ENCODE measurements at regions not wholly inside any gene's neighbourhood (a gene's known extent, or its start where the extent isn't known, plus 50 kb on each side); places are given as distances from the start of the nearest gene placed in this dataset.

DNA sequence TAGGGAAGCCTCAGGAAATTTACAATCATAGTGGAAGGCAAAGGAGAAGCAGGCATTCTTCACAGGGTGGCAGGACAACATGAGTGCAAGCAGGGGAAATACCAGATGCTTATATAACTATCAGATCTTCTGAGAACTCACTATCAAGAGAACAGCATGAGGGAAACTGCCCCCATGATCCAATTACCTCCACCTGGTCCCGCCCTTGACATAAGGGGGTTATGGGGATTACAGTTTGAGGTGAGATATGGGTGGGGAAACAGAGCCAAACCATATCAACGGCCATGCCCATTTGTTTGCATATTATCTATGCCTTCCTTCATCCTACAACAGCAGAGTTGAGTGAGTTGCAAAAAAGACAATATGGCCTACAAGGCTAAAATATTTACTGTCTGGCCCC lies 140.2 kb upstream of the CCDC196 start:
- Mint-ChIP-seq H3K27ac (no peak overlapping the region), H3K36me3 (peaks cover 6 to 18% of the 10 kb centered on the region in 2 donors)

DNA sequence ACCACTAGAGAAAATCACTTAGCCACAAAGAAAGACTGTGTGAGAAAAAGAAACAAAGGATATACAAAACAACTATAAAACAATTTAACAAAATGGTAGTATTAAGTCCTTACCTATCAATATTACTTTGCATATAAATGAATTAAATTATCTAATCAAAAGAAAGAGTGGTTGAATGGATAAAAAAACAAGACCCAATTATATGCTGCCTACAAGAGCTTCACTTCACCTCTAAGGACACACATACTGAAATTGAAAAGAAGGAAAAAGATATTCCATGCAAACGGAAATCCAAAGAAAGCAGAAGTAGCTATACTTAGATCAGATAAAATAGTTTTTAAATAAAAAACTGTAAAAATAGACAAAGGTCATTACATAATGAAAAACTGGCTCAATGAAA lies 134.9 kb upstream of the CCDC196 start:
- ATAC-seq (no peak), DNase-seq (ENCODE audit: low spot score in 2 of 2) (no peak)
- no peak overlapping the region for H3K27ac Mint-ChIP-seq
- H3K9me3 Mint-ChIP-seq = peaks cover 18 to 20% of the 10 kb centered on the region in 2 donors
- peaks cover 6 to 18% of the 10 kb centered on the region in 2 donors for H3K36me3 Mint-ChIP-seq

More for the DNA sequence above, 140.2 kb upstream of the CCDC196 start:
- DNase-seq (ENCODE audit: low spot score in 2 of 2) (no peak), ATAC-seq (no peak)
- peaks cover 18 to 20% of the 10 kb centered on the region in 2 donors for H3K9me3 Mint-ChIP-seq

DNA sequence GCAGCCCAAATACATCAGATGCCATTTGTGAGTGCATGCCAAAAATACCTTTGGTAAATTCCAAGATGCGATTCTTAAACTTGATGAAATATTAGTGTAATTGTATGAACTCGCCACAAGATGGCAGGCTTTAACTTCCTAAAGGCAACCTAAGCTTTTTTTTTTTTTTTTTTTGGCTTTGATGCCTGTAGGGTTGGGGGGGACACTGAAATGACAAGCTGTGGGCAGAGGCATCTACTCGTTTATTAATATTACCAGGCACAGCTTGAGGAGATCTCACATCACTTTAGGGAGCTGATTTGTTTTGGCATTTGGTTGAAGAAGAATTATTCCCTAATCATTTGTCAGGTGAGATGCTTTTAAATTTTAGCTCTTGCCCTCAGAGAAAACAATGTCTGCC lies 126.7 kb upstream of the CCDC196 start:
- H3K9me3 Mint-ChIP-seq = no peaks in the 10 kb centered on the region
- DNase-seq (ENCODE audit: low spot score in 2 of 2) (peak in 1 of 2 donors; percentile 29), ATAC-seq (no peak)
- no peaks in the 10 kb centered on the region for H3K36me3 Mint-ChIP-seq
- no peak overlapping the region for H3K27ac Mint-ChIP-seq

DNA sequence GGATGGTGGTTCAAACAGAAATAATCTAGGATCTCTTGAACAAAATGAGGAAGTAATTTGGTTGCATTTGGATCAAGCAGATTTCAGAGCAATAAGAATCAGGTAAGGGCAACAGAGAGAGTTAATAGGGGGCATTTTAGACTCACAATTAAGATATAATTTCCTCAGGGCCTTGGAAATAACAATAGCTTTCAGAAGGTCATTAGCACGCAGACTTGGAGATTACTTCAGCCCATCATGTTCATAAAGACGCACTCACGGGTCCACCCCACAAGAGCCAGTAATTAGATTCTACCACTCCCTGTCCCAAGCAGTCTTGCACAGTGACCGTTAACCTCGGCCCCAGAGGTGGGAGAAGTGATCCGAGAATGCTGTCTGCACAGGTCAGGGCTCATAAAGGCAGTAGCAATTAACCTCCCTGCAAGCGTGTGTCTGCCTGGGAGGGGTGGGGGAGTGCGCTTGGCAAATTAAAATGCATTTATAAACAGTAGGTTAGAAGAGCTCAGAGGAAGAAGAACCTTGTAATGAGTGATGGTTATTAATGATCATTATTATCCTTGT lies 125.7 kb upstream of the CCDC196 start:
- Mint-ChIP-seq H3K9me3 (no peaks in the 10 kb centered on the region), H3K27ac (no peak overlapping the region), H3K36me3 (no peaks in the 10 kb centered on the region)
- ATAC-seq (no peak), DNase-seq (ENCODE audit: low spot score in 2 of 2) (no peak)

DNA sequence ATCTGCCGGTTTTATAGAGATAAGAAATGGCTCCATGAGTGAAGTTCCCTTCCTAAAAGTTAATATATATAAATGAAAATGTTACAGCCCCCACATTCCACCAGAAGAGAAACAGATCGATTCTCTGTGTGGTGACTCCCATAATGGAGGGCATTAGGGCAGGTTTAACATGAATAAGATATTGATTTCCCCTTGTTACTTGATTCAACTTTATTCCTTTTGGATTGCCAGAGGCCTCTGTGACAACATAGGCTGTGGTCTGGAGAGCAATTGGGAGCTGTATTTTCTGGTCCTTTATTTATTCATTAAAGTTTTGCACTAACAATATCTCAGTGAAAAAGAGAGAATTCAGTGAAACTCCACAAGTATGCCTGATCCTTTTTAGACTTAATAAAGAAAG lies 125.2 kb upstream of the CCDC196 start:
- Mint-ChIP-seq H3K36me3 (no peaks in the 10 kb centered on the region), H3K9me3 (no peaks in the 10 kb centered on the region), H3K27ac (no peak overlapping the region)
- DNase-seq (ENCODE audit: low spot score in 2 of 2) = no peak
- no peak for ATAC-seq

DNA sequence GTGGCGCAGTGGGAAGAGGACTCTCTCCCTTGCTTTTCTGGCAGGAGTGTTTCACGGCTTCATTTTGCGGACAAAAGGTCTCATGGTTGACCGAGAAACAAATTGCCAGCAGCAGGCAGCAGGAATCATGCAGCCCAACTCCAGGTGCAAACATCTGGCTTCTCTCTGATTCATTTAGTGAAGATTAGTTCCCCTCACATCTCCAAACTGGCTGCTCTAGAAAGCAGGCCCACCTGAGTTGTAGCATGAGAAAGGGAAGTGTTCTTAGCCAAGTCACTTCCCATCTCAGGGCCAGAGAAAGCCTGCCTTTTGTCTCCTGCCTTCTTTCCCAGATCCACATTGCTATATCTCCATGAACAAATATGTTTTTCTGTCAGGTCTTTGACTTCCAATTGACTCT lies 120.8 kb upstream of the CCDC196 start:
- no peak for DNase-seq (ENCODE audit: low spot score in 2 of 2)
- H3K27ac Mint-ChIP-seq = no peak overlapping the region

DNA sequence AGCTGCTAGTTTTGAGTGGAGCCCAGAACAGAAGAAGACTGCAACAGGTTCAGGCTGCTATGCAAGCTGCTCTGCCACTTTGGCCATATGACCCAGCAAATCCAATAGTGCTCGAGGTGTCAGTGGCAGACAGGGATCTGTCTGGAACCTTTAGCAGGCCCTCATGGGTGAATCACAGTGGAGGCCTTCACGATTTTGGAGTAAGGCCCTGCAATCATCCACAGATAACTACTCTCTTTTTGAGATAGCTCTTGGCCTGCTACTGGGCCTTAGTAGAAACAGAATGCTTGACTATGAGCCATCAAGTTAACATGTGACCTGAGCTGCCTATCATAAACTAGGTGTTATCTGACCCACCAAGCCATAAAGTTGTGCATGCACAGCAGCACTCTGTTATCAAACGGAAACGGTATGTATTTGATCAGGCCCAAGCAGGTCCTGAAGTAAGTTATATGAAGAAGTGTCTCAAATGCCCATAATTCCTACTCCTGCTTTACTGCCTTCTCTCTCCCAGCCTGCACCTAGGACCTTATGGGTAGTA lies 116.9 kb upstream of the CCDC196 start:
- H3K9me3 Mint-ChIP-seq = no peaks in the 10 kb centered on the region
- H3K27ac Mint-ChIP-seq = no peak overlapping the region
- ATAC-seq (no peak), DNase-seq (ENCODE audit: low spot score in 2 of 2) (no peak)
- no peaks in the 10 kb centered on the region for H3K36me3 Mint-ChIP-seq

More for the DNA sequence above, 120.8 kb upstream of the CCDC196 start:
- no peaks in the 10 kb centered on the region for H3K9me3 Mint-ChIP-seq
- H3K36me3 Mint-ChIP-seq = no peaks in the 10 kb centered on the region
- ATAC-seq = no peak

DNA sequence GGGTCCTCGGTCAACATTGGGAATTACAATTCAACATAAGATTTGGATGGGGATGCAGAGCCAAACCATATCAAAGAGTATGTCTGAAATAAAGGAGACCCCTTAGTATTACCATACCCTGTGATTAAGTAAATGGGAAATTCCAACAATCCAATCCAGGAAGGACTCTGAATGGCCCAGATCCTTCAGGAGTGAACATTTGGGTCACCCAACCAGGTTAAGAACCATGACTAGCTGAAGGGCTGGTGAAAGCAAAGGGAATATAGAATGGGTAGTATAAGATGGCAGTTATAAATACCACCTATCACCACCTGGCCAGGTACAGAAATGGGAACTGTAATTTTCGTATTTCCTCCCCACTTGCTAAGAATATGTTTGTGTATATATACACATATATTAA lies 114.4 kb upstream of the CCDC196 start:
- ATAC-seq (no peak), DNase-seq (ENCODE audit: low spot score in 2 of 2) (no peak)
- H3K27ac Mint-ChIP-seq = no peak overlapping the region
- H3K9me3 Mint-ChIP-seq = no peaks in the 10 kb centered on the region
- H3K36me3 Mint-ChIP-seq = no peaks in the 10 kb centered on the region

DNA sequence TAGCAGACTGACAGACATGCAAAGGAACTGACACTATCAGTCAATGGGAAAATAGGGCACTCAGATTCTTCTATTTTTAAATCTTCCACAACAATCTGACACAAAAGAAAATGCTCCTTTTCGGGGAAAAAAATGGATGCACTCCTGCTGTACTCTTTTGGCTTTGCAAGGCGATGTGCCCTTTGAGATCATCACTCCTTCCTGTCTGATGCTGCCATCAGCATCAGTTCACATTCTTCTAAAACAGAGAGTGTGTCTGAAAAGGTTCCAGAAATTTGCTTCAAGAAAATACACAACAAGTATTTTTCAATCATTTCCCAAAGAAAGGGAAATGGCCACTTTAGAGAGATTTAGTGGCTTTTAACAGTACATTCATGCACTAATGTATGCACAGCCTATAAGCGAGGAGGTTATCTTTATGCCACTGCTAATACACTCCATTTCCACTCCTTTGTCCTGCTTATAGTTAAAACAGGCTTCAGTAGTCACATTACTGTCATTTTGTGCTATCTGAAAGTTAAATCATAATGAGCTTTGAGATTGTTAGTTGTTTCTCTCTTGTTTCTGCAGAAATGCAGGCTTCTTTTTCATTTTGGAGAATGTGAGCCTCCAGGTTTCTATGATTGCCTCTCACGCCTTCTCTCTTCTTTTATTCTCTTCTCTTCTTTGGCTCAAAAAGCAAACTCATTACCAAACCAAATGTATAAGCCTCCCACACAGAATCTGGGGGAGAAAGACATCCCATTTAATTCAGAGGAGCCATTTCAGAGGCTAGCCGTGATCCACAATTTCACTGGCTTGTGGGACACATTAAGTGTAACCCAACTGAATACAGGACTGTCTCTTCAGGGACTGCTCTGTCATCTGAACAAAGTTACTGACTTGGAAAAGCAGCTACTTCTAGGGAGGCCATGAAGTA lies 110.9 kb upstream of the CCDC196 start:
- ATAC-seq = no peak
- H3K27ac Mint-ChIP-seq = no peak overlapping the region
- no peaks in the 10 kb centered on the region for H3K9me3 Mint-ChIP-seq
- no peak for DNase-seq (ENCODE audit: low spot score in 2 of 2)
- H3K36me3 Mint-ChIP-seq = no peaks in the 10 kb centered on the region

DNA sequence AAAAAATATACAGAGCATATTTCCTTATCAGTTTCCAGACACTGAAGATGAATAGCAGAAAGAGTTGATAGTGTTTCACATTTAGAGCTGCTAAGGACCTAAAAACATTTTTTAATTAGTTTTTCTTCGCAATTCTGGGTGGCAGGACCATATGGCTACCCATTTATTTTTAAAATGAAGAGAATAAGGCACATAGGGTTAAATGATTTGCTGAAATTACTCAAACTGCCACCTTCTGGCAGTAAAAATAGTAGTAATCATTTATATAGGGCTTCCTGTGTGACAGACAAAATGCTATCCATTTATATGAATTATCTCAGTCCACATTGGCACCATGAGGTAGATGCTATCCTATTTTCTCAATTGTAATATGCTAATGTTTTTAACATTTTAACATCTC lies 108.6 kb upstream of the CCDC196 start:
- H3K9me3 Mint-ChIP-seq = no peaks in the 10 kb centered on the region
- H3K27ac Mint-ChIP-seq = no peak overlapping the region
- no peak for ATAC-seq
- no peak for DNase-seq (ENCODE audit: low spot score in 2 of 2)
- no peaks in the 10 kb centered on the region for H3K36me3 Mint-ChIP-seq

DNA sequence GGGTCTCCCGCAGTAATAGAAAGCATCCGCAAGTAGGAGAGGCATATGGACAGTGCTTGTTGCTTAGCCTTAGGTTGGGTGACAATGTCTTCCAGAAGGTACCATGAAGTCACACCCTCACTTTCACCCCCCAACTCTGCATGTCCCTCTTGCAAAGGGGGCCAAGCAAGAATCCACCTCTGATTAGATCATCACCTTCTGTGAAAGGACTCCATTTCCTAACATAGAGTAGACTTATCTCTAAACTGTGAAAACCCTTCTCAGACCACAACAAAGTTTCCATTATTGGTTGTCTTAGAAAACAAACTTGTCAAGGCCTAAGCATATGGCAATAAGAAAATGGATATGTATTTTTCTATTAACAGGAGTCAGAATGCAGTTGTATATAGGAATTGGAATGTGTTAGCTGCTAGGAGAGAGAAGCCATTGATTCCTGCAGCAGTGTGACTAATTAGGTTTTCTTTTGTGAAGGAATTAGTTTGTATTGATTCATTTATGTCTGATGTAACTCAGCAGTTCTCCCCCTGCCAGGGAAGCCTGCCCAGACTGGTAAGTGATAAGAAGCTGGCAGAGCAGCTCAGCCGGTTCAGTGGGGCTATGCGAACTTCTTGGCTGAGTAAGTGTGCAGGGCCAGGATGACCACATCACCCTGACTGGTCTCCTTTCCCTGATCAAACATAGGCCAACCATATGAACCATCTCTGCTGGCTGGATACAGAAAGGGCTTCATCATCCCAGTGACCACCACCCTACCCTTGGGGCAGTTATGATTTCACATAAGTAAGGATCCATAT lies 107.3 kb upstream of the CCDC196 start:
- no peak for DNase-seq (ENCODE audit: low spot score in 2 of 2)
- Mint-ChIP-seq H3K27ac (no peak overlapping the region), H3K9me3 (no peaks in the 10 kb centered on the region), H3K36me3 (no peaks in the 10 kb centered on the region)
- ATAC-seq = peak in 1 of 2 donors; percentile 53

DNA sequence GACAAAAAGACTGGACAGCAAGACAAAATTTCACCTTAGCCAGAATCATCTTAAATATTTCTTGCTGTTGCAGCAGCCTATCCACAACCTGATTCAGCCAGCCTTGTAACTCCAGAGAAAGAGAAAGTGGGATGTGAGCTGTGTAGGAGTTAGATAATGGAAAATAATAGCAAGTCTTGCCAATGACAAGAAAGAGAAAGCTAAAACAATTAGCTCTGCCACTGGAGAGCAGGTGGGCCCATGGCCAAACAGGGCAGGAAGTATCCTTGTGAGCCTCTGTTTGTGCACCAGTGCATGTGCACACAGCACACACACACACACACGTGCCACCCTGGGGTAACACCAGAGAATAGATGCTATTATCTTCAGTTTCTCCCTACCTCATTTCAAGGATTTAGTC lies 106.0 kb upstream of the CCDC196 start:
- DNase-seq (ENCODE audit: low spot score in 2 of 2) (no peak), ATAC-seq (no peak)
- Mint-ChIP-seq H3K27ac (no peak overlapping the region), H3K9me3 (no peaks in the 10 kb centered on the region), H3K36me3 (no peaks in the 10 kb centered on the region)

DNA sequence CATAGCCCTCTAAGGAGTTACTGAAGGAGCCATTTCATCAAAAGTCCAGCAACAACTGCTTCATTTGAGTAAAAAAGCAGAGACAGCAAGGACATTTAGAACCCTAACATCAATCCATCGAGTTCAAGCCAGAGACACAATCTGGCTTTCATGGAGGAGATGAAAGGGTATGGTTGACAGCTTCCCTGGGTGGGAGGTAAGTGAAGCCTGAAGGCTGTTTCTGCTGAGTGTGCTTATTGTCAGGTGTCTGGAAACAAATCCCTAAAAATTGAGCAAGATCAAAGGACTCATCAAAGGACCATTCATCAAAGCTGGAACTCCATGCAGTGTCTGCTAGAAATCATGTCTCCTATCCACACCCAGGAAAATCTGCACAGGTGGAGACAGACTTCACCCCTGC lies 104.4 kb upstream of the CCDC196 start:
- no peak for ATAC-seq
- no peak for DNase-seq (ENCODE audit: low spot score in 2 of 2)
- no peaks in the 10 kb centered on the region for H3K36me3 Mint-ChIP-seq
- H3K27ac Mint-ChIP-seq = no peak overlapping the region
- H3K9me3 Mint-ChIP-seq = no peaks in the 10 kb centered on the region

DNA sequence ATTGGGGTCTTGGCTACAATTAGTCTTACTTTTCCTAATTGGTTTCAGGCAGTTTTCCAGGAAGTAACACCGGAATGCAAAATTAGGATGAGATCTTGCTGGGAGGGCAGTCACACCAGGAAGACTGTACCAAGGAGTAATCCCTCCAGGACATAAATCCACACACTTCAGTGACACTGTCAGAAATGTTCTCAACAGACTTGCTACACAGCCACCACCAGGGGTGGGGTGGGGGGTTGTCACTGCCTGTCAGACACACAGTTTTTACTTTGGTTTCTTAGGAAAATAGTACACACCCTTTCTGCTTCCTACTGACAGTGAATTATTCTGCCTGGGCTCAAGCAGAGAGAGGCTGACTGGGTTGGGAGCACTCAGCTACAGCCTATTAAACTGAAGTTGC lies 102.9 kb upstream of the CCDC196 start:
- H3K9me3 Mint-ChIP-seq = no peaks in the 10 kb centered on the region
- DNase-seq (ENCODE audit: low spot score in 2 of 2) (no peak), ATAC-seq (no peak)
- no peak overlapping the region for H3K27ac Mint-ChIP-seq
- H3K36me3 Mint-ChIP-seq = no peaks in the 10 kb centered on the region

DNA sequence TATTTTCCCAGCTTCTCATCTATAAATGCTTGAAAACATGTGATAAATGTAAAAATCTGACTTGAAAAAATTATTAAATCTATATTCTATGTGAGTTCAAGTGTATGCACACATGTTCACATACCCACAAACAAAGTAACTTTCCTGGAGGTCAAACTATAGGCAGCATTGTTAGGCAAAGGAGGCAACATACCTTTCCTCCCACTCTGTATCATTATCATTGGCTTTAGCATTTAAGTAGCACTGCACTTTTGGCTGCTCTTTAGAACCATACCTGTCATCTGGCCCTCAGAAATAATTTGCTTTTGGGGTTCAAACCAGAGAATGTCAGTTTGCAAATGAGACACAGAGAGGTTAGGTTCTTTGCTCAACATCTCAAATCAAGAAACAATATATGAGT lies 102.4 kb upstream of the CCDC196 start:
- DNase-seq (ENCODE audit: low spot score in 2 of 2) (no peak), ATAC-seq (no peak)
- Mint-ChIP-seq H3K9me3 (no peaks in the 10 kb centered on the region), H3K36me3 (no peaks in the 10 kb centered on the region), H3K27ac (no peak overlapping the region)

DNA sequence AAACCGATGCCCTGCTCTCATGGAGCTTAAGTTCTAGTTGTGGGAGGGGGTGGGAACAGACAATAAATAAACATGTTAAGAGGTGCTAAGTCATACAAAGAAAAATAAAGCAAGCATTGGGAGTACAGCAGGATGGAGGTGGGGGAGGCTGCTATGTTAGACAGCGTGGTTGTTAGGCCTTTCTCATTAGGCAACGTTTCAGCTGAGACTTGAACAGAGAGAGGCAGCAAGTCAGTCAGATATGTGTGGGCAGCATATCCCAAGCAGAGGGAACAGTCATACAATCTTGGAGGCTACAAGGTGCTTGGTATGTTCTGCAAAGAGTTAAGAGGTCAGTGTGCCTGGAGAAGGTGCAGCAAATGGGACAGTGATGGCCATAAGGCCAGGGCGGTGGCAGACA lies 97.7 kb upstream of the CCDC196 start:
- H3K27ac Mint-ChIP-seq = no peak overlapping the region
- ATAC-seq (no peak), DNase-seq (ENCODE audit: low spot score in 2 of 2) (no peak)
- H3K36me3 Mint-ChIP-seq = no peaks in the 10 kb centered on the region
- no peaks in the 10 kb centered on the region for H3K9me3 Mint-ChIP-seq

DNA sequence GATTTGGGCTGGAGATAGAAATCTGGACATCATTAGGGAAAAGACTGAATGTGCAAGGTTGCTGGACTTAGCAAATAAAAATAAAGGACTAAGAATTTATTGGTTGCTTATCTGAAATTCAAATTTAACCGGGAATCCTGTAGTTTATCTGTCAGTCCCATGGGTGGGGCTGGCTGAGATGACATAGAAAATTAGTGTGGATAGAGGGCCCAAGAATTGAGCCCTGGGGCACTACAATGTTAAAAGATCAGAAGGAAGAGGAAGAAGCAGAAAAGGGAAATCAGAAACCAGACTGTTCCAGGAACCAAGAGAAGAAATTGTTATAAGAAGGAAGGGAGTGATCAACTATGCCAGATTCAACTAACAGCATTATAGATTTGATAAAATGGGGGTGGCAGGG lies 96.7 kb upstream of the CCDC196 start:
- no peaks in the 10 kb centered on the region for H3K36me3 Mint-ChIP-seq
- DNase-seq (ENCODE audit: low spot score in 2 of 2) = no peak
- no peaks in the 10 kb centered on the region for H3K9me3 Mint-ChIP-seq
- no peak for ATAC-seq
- H3K27ac Mint-ChIP-seq = no peak overlapping the region
